ENCODE measurements at regions not wholly inside any gene's neighbourhood (a gene's known extent, or its start where the extent isn't known, plus 50 kb on each side); places are given as distances from the start of the nearest gene placed in this dataset.

GRCh38 chr20:58010186-58010585, 218.3 kb downstream of the ANKRD60 start:
- Mint-ChIP-seq H3K36me3 (no peaks in the 10 kb centered on the region), H3K27ac (no peak overlapping the region), H3K9me3 (no peaks in the 10 kb centered on the region), H3K4me1 (peaks cover 5 to 10% (median 9%) of the 10 kb centered on the region in 3 donors), H3K27me3 (peaks cover 10 to 44% of the 10 kb centered on the region in 2 donors), H3K4me3 (no peak overlapping the region)
- H3K9me3 ChIP-seq (ENCODE audit: low read length): no peaks in the 10 kb centered on the region
- peaks cover 8% of the 10 kb centered on the region for H3K4me1 ChIP-seq (ENCODE audit: insufficient read depth, low read length)
- POLR2A ChIA-PET: no interaction called here
- H3K36me3 ChIP-seq (ENCODE audit: insufficient read depth, low read length): no peaks in the 10 kb centered on the region
- no peak overlapping the region for H3K4me3 ChIP-seq (ENCODE audit: low read length)
- DNase-seq: no peak
- no peak overlapping the region for H3K27ac ChIP-seq (ENCODE audit: low read depth, low read length)
- CTCF ChIA-PET: no interaction called here
- H3K27me3 ChIP-seq (ENCODE audit: insufficient read depth, low read length, poor library complexity, severe bottlenecking): no peaks in the 10 kb centered on the region

GRCh38 chr20:58008866-58009265, 219.6 kb downstream of the ANKRD60 start:
- no peaks in the 10 kb centered on the region for H3K27me3 ChIP-seq (ENCODE audit: insufficient read depth, low read length, poor library complexity, severe bottlenecking)

GRCh38 chr20:58008413-58008812, 220.0 kb downstream of the ANKRD60 start:
- no peaks in the 10 kb centered on the region for H3K27me3 ChIP-seq (ENCODE audit: insufficient read depth, low read length, poor library complexity, severe bottlenecking)
- H3K27ac ChIP-seq (ENCODE audit: low read depth, low read length): no peak overlapping the region
- H3K4me1 Mint-ChIP-seq: no peaks in the 10 kb centered on the region
- H3K4me3 ChIP-seq (ENCODE audit: low read length): no peak overlapping the region
- no peaks in the 10 kb centered on the region for H3K9me3 Mint-ChIP-seq
- peak overlapping the region in 1 of 8 donors; percentile 54 for H3K27ac Mint-ChIP-seq
- no peaks in the 10 kb centered on the region for H3K9me3 ChIP-seq (ENCODE audit: low read length)
- DNase-seq: no peak
- H3K4me1 ChIP-seq (ENCODE audit: insufficient read depth, low read length): no peaks in the 10 kb centered on the region
- H3K4me3 Mint-ChIP-seq: no peak overlapping the region
- no peaks in the 10 kb centered on the region for H3K36me3 Mint-ChIP-seq
- peaks cover 10 to 42% of the 10 kb centered on the region in 2 donors for H3K27me3 Mint-ChIP-seq
- ChIA-PET CTCF (no interaction called here), POLR2A (no interaction called here)
- no peaks in the 10 kb centered on the region for H3K36me3 ChIP-seq (ENCODE audit: insufficient read depth, low read length)

More at GRCh38 chr20:58008866-58009265, 219.6 kb downstream of the ANKRD60 start:
- no peaks in the 10 kb centered on the region for H3K4me1 ChIP-seq (ENCODE audit: insufficient read depth, low read length)
- no peak overlapping the region for H3K4me3 ChIP-seq (ENCODE audit: low read length)
- Mint-ChIP-seq H3K27me3 (peaks cover 10 to 44% of the 10 kb centered on the region in 2 donors), H3K4me3 (no peak overlapping the region), H3K4me1 (no peaks in the 10 kb centered on the region), H3K9me3 (no peaks in the 10 kb centered on the region), H3K36me3 (no peaks in the 10 kb centered on the region), H3K27ac (peak overlapping the region in 1 of 8 donors; percentile 54)
- POLR2A ChIA-PET: no interaction called here
- H3K36me3 ChIP-seq (ENCODE audit: insufficient read depth, low read length): no peaks in the 10 kb centered on the region
- CTCF ChIA-PET: no interaction called here
- no peaks in the 10 kb centered on the region for H3K9me3 ChIP-seq (ENCODE audit: low read length)
- H3K27ac ChIP-seq (ENCODE audit: low read depth, low read length): no peak overlapping the region
- no peak for DNase-seq

- Histone ChIP-seq H3K36me3 (ENCODE audit: insufficient read depth, low read length) (no peaks in the 10 kb centered on the region), H3K4me1 (ENCODE audit: insufficient read depth, low read length) (no peaks in the 10 kb centered on the region), H3K9me3 (ENCODE audit: low read length) (no peaks in the 10 kb centered on the region), H3K27ac (ENCODE audit: low read depth, low read length) (no peak overlapping the region), H3K4me3 (ENCODE audit: low read length) (no peak overlapping the region), H3K27me3 (ENCODE audit: insufficient read depth, low read length, poor library complexity, severe bottlenecking) (no peaks in the 10 kb centered on the region)
- H3K4me1 Mint-ChIP-seq: no peaks in the 10 kb centered on the region
- no peak overlapping the region for H3K4me3 Mint-ChIP-seq
- ChIA-PET POLR2A (no interaction called here), CTCF (no interaction called here)
- no peak overlapping the region for H3K27ac Mint-ChIP-seq
- no peaks in the 10 kb centered on the region for H3K9me3 Mint-ChIP-seq
- H3K36me3 Mint-ChIP-seq: no peaks in the 10 kb centered on the region
- H3K27me3 Mint-ChIP-seq: peaks cover 10 to 37% of the 10 kb centered on the region in 2 donors
- no peak for DNase-seq
Measured at GRCh38 chr20:58007947-58008346, 220.5 kb downstream of the ANKRD60 start.

GRCh38 chr20:58006346-58007316, 221.8 kb downstream of the ANKRD60 start:
- DNase-seq: no peak
- H3K4me1 ChIP-seq (ENCODE audit: insufficient read depth, low read length): no peaks in the 10 kb centered on the region

GRCh38 chr20:58005581-58006345, 222.7 kb downstream of the ANKRD60 start:
- Mint-ChIP-seq H3K36me3 (no peaks in the 10 kb centered on the region), H3K4me1 (no peaks in the 10 kb centered on the region)

More at GRCh38 chr20:58006346-58007316, 221.8 kb downstream of the ANKRD60 start:
- Histone ChIP-seq H3K36me3 (ENCODE audit: insufficient read depth, low read length) (no peaks in the 10 kb centered on the region), H3K27me3 (ENCODE audit: insufficient read depth, low read length, poor library complexity, severe bottlenecking) (no peaks in the 10 kb centered on the region), H3K4me3 (ENCODE audit: low read length) (no peak overlapping the region), H3K9me3 (ENCODE audit: low read length) (no peaks in the 10 kb centered on the region), H3K27ac (ENCODE audit: low read depth, low read length) (no peak overlapping the region)
- Mint-ChIP-seq H3K27me3 (peaks cover 7 to 37% of the 10 kb centered on the region in 2 donors), H3K4me3 (no peak overlapping the region), H3K36me3 (no peaks in the 10 kb centered on the region), H3K27ac (no peak overlapping the region), H3K4me1 (no peaks in the 10 kb centered on the region), H3K9me3 (no peaks in the 10 kb centered on the region)
- ChIA-PET POLR2A (no interaction called here), CTCF (no interaction called here)

GRCh38 chr20:58004900-58005299, 223.6 kb downstream of the ANKRD60 start:
- Histone ChIP-seq H3K27me3 (ENCODE audit: insufficient read depth, low read length, poor library complexity, severe bottlenecking) (peaks cover 4% of the 10 kb centered on the region), H3K9me3 (ENCODE audit: low read length) (no peaks in the 10 kb centered on the region), H3K4me1 (ENCODE audit: insufficient read depth, low read length) (no peaks in the 10 kb centered on the region), H3K4me3 (ENCODE audit: low read length) (no peak overlapping the region), H3K27ac (ENCODE audit: low read depth, low read length) (no peak overlapping the region), H3K36me3 (ENCODE audit: insufficient read depth, low read length) (no peaks in the 10 kb centered on the region)
- Mint-ChIP-seq H3K36me3 (no peaks in the 10 kb centered on the region), H3K27ac (no peak overlapping the region), H3K4me3 (no peak overlapping the region), H3K4me1 (no peaks in the 10 kb centered on the region), H3K9me3 (no peaks in the 10 kb centered on the region), H3K27me3 (peaks cover 3 to 39% of the 10 kb centered on the region in 2 donors)
- ChIA-PET CTCF (no interaction called here), POLR2A (no interaction called here)
- DNase-seq: no peak

More at GRCh38 chr20:58005581-58006345, 222.7 kb downstream of the ANKRD60 start:
- Histone ChIP-seq H3K9me3 (ENCODE audit: low read length) (no peaks in the 10 kb centered on the region), H3K4me3 (ENCODE audit: low read length) (no peak overlapping the region), H3K27me3 (ENCODE audit: insufficient read depth, low read length, poor library complexity, severe bottlenecking) (peaks cover under 1% of the 10 kb centered on the region), H3K4me1 (ENCODE audit: insufficient read depth, low read length) (no peaks in the 10 kb centered on the region), H3K27ac (ENCODE audit: low read depth, low read length) (no peak overlapping the region), H3K36me3 (ENCODE audit: insufficient read depth, low read length) (no peaks in the 10 kb centered on the region)
- POLR2A ChIA-PET: no interaction called here
- H3K27me3 Mint-ChIP-seq: peaks cover 3 to 36% of the 10 kb centered on the region in 2 donors
- CTCF ChIA-PET: no interaction called here
- no peaks in the 10 kb centered on the region for H3K9me3 Mint-ChIP-seq
- no peak for DNase-seq
- peak overlapping the region in 1 of 8 donors; percentile 61 for H3K27ac Mint-ChIP-seq
- no peak overlapping the region for H3K4me3 Mint-ChIP-seq

GRCh38 chr20:58004146-58004545, 224.3 kb downstream of the ANKRD60 start:
- H3K4me1 ChIP-seq (ENCODE audit: insufficient read depth, low read length): no peaks in the 10 kb centered on the region
- Mint-ChIP-seq H3K9me3 (no peaks in the 10 kb centered on the region), H3K27ac (no peak overlapping the region), H3K4me1 (peaks cover 0 to 7% (median 0%) of the 10 kb centered on the region in 3 donors), H3K36me3 (no peaks in the 10 kb centered on the region), H3K27me3 (peaks cover 3 to 39% of the 10 kb centered on the region in 2 donors), H3K4me3 (no peak overlapping the region)
- CTCF ChIA-PET: no interaction called here
- DNase-seq: no peak
- H3K4me3 ChIP-seq (ENCODE audit: low read length): no peak overlapping the region
- H3K9me3 ChIP-seq (ENCODE audit: low read length): no peaks in the 10 kb centered on the region
- POLR2A ChIA-PET: no interaction called here
- no peaks in the 10 kb centered on the region for H3K36me3 ChIP-seq (ENCODE audit: insufficient read depth, low read length)
- peaks cover 4% of the 10 kb centered on the region for H3K27me3 ChIP-seq (ENCODE audit: insufficient read depth, low read length, poor library complexity, severe bottlenecking)
- no peak overlapping the region for H3K27ac ChIP-seq (ENCODE audit: low read depth, low read length)
